ENCODE measurements at regions not wholly inside any gene's neighbourhood (a gene's known extent, or its start where the extent isn't known, plus 50 kb on each side); places are given as distances from the start of the nearest gene placed in this dataset.

DNA sequence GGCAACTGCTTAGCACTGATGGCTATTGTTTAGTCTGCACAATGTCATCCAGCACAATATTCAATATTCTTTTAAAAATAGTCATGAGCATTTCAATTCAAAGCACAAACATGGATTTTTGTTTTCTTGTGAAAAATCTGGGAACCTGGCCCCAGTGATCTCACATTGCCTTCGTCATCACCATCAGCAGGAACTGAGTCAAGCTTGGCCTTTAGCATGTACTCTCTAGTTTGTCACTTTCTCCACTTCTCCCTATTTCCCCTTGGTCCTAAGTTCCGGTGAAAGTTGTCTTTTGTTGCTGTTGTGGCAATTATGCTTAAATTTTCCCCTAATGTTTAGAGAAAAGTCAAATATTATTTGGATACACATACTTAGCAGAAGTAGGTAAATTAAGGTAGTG lies 252.9 kb upstream of the SORCS1 start:
- no peaks in the 10 kb centered on the region for H3K4me1 Mint-ChIP-seq (ENCODE audit: unreplicated experiment)
- H3K4me3 Mint-ChIP-seq (ENCODE audit: unreplicated experiment): no peak overlapping the region
- H3K27ac Mint-ChIP-seq (ENCODE audit: unreplicated experiment): no peak overlapping the region
- H3K27me3 Mint-ChIP-seq (ENCODE audit: unreplicated experiment): no peaks in the 10 kb centered on the region
- H3K36me3 Mint-ChIP-seq (ENCODE audit: low read depth, unreplicated experiment): no peaks in the 10 kb centered on the region
- no peak for DNase-seq (ENCODE audit: low spot score)
- no peaks in the 10 kb centered on the region for H3K9me3 Mint-ChIP-seq (ENCODE audit: unreplicated experiment)
- no peak for TF ChIP-seq CTCF (IDR thresholded peaks at IDR 0.05; ENCODE audit: unreplicated experiment)

GRCh38 chr10:107415446-107415845 lies 250.9 kb upstream of the SORCS1 start:
- H3K27ac Mint-ChIP-seq (ENCODE audit: unreplicated experiment): no peak overlapping the region
- no peaks in the 10 kb centered on the region for H3K27me3 Mint-ChIP-seq (ENCODE audit: unreplicated experiment)
- H3K9me3 Mint-ChIP-seq (ENCODE audit: unreplicated experiment): no peaks in the 10 kb centered on the region
- no peak for TF ChIP-seq CTCF (IDR thresholded peaks at IDR 0.05; ENCODE audit: unreplicated experiment)
- DNase-seq (ENCODE audit: low spot score): no peak
- H3K4me3 Mint-ChIP-seq (ENCODE audit: unreplicated experiment): no peak overlapping the region
- no peaks in the 10 kb centered on the region for H3K4me1 Mint-ChIP-seq (ENCODE audit: unreplicated experiment)
- H3K36me3 Mint-ChIP-seq (ENCODE audit: low read depth, unreplicated experiment): no peaks in the 10 kb centered on the region

DNA sequence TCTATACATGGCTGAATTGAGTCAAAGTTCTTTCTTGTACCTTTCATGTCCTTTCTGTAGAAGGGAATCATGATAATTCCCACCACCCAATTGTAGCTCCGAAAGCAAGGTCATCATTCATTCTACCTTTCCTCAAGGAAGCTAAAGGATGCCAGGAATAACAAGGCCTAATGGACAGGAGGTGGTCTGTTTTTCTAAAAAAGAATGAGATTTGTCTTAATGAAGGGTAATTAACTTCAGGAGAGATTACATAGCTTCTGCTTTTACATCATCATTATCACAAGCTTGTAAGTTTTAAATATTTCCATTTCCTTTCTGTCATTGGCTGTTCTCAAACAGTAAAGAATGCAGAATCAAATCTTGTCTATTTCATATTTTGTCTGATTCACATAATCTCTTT lies 249.5 kb upstream of the SORCS1 start:
- TF ChIP-seq CTCF (IDR thresholded peaks at IDR 0.05; ENCODE audit: unreplicated experiment): no peak
- Mint-ChIP-seq H3K27ac (ENCODE audit: unreplicated experiment) (no peak overlapping the region), H3K9me3 (ENCODE audit: unreplicated experiment) (no peaks in the 10 kb centered on the region), H3K4me1 (ENCODE audit: unreplicated experiment) (no peaks in the 10 kb centered on the region), H3K27me3 (ENCODE audit: unreplicated experiment) (no peaks in the 10 kb centered on the region), H3K36me3 (ENCODE audit: low read depth, unreplicated experiment) (no peaks in the 10 kb centered on the region), H3K4me3 (ENCODE audit: unreplicated experiment) (no peak overlapping the region)
- no peak for DNase-seq (ENCODE audit: low spot score)

DNA sequence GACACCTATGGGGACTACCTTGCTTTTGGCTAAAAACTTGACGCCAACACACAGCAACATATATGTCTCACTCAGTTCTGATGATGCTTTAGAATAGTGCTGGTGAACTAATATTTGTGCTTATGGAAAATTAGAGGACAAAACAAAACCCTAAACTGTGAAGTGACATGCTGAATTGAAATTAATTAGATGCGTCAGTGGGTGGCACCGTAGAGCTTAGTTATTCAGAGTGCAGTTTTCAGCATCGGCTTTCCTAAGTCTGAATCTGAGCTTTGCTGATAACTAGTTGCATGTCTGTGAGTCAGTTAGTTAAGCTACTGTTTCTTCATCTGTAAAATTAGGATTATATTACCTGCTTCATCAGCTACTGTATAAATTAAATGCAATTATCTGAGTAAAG lies 245.0 kb upstream of the SORCS1 start:
- no peak for TF ChIP-seq CTCF (IDR thresholded peaks at IDR 0.05; ENCODE audit: unreplicated experiment)
- peak; percentile 9 for DNase-seq (ENCODE audit: low spot score)
- no peaks in the 10 kb centered on the region for H3K36me3 Mint-ChIP-seq (ENCODE audit: low read depth, unreplicated experiment)
- H3K4me1 Mint-ChIP-seq (ENCODE audit: unreplicated experiment): no peaks in the 10 kb centered on the region
- H3K27ac Mint-ChIP-seq (ENCODE audit: unreplicated experiment): no peak overlapping the region
- H3K9me3 Mint-ChIP-seq (ENCODE audit: unreplicated experiment): no peaks in the 10 kb centered on the region
- no peak overlapping the region for H3K4me3 Mint-ChIP-seq (ENCODE audit: unreplicated experiment)
- no peaks in the 10 kb centered on the region for H3K27me3 Mint-ChIP-seq (ENCODE audit: unreplicated experiment)

DNA sequence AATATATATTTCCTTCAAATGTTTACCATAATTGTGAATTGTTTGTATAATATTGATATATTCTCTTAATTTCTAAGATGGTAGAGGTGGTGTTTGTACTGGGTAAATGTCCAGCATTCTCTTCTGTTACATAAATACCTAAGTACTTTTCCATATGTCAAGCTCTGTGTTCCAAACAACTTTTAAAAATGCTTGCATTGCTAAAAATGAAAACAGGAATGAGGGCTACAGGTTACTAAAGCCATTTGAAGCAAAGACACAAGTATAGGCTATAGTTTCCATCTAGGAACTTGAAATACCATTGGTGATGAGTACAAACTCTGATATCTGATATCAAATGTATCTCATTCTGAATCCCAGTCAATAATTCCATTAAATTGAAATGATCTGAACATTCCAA lies 233.6 kb upstream of the SORCS1 start:
- H3K27me3 Mint-ChIP-seq (ENCODE audit: unreplicated experiment): no peaks in the 10 kb centered on the region
- H3K4me3 Mint-ChIP-seq (ENCODE audit: unreplicated experiment): no peak overlapping the region
- no peaks in the 10 kb centered on the region for H3K4me1 Mint-ChIP-seq (ENCODE audit: unreplicated experiment)
- TF ChIP-seq CTCF (IDR thresholded peaks at IDR 0.05; ENCODE audit: unreplicated experiment): no peak
- no peaks in the 10 kb centered on the region for H3K9me3 Mint-ChIP-seq (ENCODE audit: unreplicated experiment)
- H3K27ac Mint-ChIP-seq (ENCODE audit: unreplicated experiment): no peak overlapping the region
- no peak for DNase-seq (ENCODE audit: low spot score)
- H3K36me3 Mint-ChIP-seq (ENCODE audit: low read depth, unreplicated experiment): no peaks in the 10 kb centered on the region

All from endothelial cell (in vitro differentiated cells).